NCI-H2107 treated with DMSO at 0.1 percent for 48 hours (cell line): ENCODE measurements at regions not wholly inside any gene's neighbourhood (a gene's known extent, or its start where the extent isn't known, plus 50 kb on each side); places are given as distances from the start of the nearest gene placed in this dataset.

Experiments used
- DNase-seq: peaks from one replicate; lab custom pipeline; 2025; ENCODE audit not compliant: unreplicated experiment; lab: John Stamatoyannopoulos, UW

- DNase-seq = no peak
Measured at GRCh38 chr3:72411843-72412242, 436.4 kb downstream of the SHQ1 start.

DNA sequence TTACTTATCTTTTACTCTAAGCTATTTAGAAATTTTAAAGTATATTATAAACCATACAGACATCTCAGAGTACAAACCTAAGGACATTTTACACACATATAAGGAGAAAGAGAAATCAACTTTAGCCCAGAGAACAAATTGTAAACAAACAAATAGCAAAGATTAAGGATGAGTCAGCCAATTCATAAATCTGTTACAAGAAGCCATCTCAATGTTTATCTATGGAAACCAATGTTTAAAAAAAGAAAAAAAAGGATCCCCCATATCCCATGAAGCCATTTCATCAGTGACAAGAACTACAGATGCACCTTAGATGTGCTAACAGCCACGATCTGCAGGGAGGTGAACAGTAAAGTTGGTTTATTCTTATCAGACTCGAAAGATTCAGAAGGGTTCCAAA, 437.1 kb downstream of the SHQ1 start:
- DNase-seq = no peak

GRCh38 chr3:72408983-72409779, 439.1 kb downstream of the SHQ1 start:
- no peak for DNase-seq

- DNase-seq = peak; percentile 40
Measured at GRCh38 chr3:72407766-72408165, 440.5 kb downstream of the SHQ1 start.

DNA sequence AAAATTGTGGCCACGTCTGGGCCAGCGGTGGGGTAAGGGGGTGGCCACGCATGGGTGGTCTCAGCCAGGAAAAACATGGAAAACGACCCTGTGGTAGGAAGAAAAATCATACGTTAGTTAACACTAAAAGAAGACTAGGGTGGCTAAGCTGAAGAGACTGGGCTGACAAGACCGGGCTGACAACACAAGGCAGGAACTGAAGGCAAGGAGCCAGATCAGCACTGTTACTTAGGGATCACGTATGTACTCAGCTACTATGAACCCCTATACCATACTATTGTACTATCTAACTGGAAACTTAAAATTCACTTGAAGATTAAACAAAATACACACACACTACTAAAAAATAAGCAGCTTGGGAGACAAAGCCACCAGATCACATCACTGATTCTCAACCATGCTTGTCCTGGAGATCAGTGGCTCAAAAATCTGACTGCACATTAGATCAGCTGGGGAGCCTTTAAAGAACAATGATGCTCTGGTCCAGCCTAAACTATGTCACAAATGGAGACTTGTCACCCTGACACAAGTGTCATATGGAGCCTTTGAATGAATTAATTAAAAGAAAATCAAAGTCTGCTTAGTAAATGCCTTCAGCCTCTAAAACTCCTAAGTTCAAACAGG, 442.2 kb downstream of the SHQ1 start:
- DNase-seq = no peak

GRCh38 chr3:72401005-72401545, 447.2 kb downstream of the SHQ1 start:
- no peak for DNase-seq

GRCh38 chr3:72398781-72399180, 449.5 kb downstream of the SHQ1 start:
- no peak for DNase-seq

DNA sequence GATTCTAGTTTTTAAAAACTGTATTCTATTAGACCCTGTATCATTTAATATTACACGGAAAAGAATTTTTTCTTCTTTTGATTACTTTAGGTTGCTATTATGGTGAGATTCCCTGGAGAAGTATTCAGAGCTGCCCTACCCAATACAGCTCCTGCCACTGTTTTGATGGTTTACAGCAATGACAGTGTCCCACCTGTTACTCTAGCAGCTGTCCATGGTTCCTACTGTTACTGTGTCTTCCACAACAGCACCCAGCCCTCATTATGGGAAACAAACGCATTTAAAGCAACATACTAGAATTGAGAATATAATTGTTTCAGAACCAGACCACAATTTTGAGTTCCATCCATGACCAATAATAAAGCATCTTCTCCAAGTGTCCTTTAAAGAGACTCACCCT, 450.7 kb downstream of the SHQ1 start:
- no peak for DNase-seq

GRCh38 chr3:72396899-72397298, 451.3 kb downstream of the SHQ1 start:
- DNase-seq = no peak

GRCh38 chr3:72395776-72396311, 452.4 kb downstream of the SHQ1 start:
- DNase-seq = no peak

DNA sequence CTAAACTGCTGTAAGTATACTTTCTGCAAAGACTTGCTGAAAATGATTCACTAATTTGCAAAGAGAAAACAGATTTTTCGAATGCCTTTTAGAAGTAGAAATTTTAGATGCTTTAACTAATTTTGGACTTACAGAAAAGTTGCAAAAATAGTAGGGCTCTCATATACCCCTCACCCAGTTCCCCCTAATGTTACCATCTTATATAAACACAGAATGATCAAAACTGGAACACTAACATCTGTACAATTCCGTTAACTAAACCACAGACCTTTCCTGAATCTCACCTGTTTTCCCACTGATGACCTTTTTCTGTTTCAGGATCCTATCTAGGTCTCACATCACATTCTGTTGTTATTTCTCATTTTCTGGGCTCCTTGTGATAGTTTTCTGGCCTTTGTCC, 454.8 kb downstream of the SHQ1 start:
- no peak for DNase-seq

GRCh38 chr3:72391659-72392058, 456.6 kb downstream of the SHQ1 start:
- no peak for DNase-seq

DNA sequence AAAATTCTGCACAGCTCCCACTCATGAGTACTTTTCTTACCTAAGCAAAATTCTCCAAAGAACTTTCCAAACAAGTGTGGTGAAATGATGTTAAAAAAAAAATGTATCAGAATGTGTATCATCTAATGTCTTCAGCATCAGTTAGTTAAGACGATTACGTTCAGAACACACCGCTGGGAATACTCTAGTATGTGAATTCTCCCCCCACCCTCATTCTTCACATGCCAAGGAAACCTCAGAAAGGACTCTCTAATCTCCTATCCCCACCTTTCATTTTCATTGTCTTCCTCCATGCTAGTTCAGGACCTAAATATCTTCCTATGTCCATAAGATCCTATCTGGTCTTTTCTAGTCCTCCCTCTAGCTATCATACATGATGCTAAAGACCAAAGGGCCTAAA, 457.4 kb downstream of the SHQ1 start:
- no peak for DNase-seq

DNA sequence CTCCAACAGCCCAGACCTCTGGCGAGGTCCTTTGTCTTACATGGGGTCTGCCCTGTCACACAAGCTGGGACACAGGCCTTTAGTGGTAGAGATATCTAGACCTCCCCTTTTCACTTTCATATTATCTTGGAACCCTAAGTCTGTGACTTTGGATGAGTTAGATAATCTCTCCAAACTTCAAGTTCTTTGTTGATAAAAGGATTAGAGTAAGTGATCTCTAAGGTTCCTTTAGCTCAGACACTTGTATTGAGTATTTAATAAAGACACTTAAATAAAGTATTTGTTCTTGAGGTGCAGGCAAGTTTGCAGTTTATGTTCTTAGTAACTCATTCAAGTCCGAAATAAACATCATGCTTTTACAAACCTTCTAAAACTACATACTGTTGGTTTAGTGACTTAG, 459.6 kb downstream of the SHQ1 start:
- DNase-seq = no peak

DNA sequence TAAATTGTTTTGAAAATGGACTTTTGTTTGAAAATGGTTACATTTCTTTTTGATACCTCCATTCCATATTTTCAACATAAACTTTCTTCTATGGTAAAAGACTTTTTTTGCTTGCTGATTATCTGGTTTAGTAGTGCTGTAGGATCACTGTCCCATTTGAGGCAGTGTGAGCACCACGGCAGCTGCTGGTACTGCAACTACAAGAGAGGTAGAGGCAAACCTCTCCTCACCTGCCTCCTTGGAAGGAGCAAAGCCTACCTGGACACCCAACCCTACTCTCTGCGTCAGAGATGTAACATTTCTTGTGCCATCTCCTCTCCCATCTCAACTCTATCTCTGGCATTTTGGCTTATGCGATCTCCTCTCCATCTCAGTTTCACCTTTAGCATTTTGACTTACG, 460.1 kb downstream of the SHQ1 start:
- DNase-seq = no peak

DNA sequence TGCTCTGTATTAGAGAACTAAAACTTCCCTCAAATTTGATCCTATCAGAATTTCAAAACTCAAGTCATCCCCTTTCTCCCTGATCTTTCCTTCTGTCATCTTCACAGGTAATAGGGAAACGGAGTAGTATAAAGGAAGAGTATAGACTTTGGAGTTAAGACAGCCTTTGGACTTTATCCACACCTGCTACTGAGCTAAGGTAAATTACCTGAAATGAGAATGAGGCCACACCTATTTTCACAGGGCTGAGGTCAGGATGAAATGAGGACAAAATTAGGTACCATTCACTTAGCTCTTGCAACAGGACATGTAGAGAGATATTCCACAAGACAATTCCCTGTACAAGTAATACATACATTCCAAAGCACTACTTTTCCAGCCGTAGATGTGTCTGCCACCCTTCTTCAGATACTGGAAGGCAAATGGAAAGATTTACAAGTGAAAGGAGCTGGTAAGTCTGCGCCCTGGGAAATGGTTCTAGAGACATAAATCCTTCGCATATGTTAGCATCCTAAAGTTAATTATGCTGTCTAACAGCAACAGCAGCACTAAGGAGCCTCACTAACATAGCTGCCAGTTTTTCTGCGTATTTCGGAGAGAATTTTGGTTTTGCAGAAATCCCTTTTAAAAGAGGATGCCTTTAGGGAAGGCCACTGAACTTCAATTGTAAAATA, 461.8 kb downstream of the SHQ1 start:
- DNase-seq = no peak

- DNase-seq = no peak
Measured at GRCh38 chr3:72385167-72385566, 463.1 kb downstream of the SHQ1 start.

DNA sequence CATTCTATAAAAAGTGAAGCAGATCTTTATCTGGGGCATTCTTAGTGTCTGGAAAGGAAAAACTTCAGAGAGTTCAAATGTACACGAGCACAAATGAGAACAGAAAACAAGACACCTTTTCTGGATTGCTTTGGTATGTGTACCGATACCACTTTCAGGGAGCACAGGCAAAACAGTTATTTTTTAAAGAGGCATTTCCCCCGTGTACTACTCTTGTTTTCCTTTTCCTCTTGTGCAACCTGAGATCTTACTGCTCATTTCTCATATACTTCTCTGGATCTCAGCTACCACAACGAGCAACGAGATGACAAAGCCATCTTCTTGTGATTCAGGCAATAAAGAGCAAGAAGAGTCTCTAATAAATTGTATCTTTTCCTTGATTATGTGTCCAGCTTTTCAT, 463.6 kb downstream of the SHQ1 start:
- no peak for DNase-seq

DNA sequence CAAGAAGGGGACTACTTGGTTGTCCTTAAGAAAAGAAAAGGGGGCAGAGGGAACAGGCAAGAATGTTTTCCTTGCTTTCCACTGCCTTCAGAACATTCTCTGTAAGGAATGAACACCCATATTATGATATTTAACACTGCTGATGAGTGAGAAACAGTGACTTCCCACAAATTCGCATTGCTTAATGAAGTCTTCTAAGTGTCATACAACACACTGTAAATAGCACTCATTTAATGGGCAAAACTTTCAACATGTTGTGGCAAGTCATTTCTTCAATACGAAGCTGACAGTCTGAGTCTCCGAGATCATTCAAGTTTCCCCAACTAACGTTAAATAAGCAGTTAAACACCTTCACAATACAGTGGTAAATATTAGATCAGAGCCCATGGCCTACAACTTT, 464.4 kb downstream of the SHQ1 start:
- no peak for DNase-seq

GRCh38 chr3:72383230-72383629, 465.0 kb downstream of the SHQ1 start:
- no peak for DNase-seq

GRCh38 chr3:72382460-72382859, 465.8 kb downstream of the SHQ1 start:
- DNase-seq = no peak

DNA sequence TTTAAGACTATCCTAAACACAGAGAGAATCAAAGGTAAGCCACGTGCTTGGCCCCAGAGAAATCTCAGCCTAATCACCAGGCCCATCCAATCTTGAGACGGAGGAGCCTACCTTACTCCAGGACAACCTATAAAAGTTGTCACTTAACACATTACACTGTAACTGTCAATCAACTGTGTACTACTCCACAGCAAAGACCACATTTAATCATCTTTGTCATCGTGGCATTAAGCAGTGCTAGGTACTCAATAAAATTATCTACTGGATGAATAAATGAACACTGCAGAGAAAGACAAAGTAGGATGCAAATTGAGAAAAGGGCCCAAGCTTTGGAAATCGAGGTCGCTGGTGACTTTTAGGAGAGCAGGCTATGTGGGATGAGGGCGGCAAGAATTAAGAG, 466.7 kb downstream of the SHQ1 start:
- no peak for DNase-seq
